T1000 (cell line): ENCODE measurements at regions not wholly inside any gene's neighbourhood (a gene's known extent, or its start where the extent isn't known, plus 50 kb on each side); places are given as distances from the start of the nearest gene placed in this dataset.

Experiments used
- DNase-seq: peaks from one replicate; lab custom pipeline; 2025; ENCODE audit warnings: mixed read lengths; lab: John Stamatoyannopoulos, UW

DNA sequence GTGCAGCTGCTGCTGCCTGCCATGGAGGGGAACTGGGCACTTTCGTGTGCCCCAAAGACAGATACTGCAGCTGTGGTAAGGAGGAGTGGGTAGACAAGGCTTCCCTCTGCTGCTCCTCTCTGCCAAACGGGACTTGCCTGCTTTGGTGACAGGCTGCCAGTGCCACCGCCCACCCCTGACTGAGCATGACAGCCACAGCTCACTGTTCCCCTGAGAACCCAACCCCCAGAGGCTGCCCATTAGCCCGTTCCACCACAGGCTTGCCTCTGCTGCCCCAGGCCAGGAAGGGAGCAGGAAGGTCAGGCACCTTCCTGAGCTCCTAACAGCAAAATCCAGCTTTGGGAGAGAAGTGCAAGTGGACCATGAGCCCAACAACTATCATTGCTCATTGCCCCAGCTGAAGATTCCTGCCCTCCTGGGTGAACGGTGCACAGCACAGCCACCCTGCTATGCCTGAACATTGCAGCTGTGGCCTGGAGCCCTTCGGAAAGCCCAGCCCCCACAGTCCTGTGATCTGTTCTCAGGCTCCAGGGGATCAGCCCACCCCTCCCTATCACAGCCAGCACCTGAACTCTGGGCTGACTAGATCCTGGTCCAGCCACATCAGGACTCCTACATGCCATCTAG is 58.7 kb upstream of the ANTXRL start:
- no peak for DNase-seq

DNA sequence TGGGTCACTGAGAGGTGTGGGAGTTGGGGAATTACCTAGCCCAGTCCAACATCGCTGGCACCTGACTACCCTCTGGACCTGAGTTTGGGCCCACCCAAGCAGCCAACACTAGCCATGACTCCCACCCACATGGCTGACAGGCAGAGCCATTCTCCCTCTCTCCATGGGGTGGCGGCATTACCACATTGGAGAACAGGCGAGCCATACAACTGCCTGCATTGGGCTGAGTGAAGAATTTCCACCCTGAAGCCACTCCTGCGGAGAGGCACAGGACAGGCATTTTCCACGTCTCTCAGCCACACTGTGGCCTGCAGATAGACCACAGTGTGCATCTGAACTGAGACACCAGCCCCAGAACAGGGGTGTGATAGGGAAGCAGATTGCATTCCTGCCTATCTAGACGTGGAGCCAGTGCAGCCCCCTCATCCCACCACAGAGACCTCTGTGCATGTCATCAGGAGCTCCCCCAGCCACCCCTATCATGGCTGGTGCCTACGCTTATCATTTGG is 58.2 kb upstream of the ANTXRL start:
- DNase-seq: peak; percentile 14

DNA sequence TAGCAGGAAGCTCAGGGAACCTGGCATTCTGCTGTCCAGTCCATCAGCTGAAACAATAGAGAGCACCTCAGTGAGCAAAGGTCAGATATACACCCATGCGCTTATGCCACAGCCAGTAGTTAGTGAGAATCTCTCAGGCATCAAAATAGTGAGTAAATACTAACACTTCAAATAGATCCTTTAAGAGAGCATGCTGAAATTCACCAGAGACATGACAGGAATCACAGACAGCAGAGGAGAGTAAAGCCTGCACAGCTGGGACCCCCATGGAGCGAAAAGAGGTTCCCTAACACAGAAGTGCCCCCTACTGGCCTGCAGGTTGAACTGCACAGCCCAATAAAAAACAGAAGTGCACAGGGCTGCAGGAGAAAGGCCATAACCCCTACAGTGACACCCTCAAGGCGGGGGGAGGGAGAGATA is 57.6 kb upstream of the ANTXRL start:
- DNase-seq: no peak

DNA sequence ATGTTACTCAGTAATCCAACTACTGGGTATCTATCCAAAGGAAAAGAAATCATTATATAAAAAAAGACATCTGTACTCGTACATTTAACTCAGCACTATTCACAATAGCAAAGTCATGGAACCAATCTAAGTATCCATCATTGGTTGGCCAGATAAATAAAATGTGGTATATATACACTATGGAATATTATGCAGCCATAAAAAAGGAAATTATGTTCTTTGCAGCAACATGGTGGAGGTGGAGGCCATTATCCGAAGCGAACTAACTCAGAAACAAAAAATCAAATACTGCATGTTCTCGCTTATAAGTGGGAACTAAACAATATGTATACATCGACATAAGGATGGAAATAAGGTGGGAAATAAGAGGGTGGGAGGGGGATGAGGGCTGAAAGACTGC is 56.2 kb upstream of the ANTXRL start:
- no peak for DNase-seq

DNA sequence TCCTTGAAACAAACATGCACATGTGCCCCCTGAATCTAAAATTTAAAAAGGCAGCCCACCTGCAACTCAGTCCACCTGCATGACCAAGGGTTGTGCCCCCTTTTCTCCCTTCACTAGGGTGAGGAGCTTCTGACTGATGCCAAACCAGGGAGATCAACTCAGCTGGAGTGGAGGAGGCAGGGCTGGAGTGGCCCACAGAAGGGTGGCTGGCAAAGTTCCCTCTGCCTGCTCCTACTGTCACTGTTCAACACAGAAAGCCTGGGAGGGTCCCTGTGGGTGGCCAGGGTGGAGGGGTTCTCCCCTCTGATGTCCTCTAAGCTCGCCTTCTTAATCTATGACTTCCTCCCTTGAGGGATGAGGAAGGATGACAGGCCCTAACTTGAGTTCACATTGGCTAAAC is 55.7 kb upstream of the ANTXRL start:
- no peak for DNase-seq

- no peak for DNase-seq
Measured at GRCh38 chr10:46232084-46232483, 54.7 kb upstream of the ANTXRL start.

GRCh38 chr10:46232666-46233065 is 54.1 kb upstream of the ANTXRL start:
- no peak for DNase-seq

DNA sequence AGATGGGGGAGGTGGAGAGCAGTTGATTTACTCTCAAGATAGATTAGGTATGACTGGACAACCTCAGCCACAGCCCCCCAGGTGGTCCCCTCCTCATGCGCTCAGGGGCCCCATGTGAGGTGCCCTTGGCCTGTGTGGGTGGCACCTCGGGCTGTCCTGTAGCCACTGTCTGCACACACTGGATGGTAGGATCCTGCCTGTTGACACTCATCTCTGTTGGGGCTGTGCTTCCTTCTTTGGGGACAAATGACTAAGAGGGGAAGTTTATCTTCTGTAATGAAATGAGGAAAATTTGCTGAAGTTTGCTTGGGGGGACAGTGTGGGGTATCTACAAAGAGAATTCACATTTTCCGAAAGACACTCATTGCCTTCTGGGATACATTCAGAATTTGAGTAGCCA is 53.6 kb upstream of the ANTXRL start:
- DNase-seq: no peak

- no peak for DNase-seq
Measured at GRCh38 chr10:46234026-46234425, 52.8 kb upstream of the ANTXRL start.

DNA sequence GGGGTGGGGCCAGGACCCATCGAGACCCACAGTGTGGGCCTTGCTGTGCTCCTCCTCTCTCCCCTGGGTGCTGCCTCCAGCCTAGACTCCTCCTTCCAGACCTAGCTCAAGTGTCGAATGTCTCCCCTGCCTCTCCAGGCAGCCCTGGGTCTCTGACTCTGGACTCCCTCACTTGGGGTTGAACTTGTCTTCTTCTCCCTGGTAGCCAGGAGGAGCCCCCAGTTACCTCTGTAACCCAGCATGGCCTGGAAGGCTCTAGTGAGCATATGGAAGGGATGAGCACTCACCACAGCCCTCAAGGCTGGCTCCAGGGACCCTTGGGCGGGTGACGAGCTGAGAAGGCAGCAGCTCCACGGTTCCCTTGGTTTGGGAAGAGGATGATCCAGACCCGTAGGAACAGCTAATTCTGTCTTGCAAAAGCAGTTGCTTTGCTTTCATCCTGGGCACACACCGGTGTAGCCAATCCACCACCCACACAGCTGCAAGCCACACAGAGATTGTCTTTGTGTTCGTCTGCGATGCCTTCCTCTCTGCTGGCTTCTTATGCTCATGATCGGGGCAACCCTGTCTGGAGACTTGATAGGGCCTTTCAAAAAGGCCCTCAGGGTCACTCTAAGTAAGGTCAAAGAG is 52.3 kb upstream of the ANTXRL start:
- DNase-seq: no peak

GRCh38 chr10:46235705-46236545 is 50.9 kb upstream of the ANTXRL start:
- no peak for DNase-seq

DNA sequence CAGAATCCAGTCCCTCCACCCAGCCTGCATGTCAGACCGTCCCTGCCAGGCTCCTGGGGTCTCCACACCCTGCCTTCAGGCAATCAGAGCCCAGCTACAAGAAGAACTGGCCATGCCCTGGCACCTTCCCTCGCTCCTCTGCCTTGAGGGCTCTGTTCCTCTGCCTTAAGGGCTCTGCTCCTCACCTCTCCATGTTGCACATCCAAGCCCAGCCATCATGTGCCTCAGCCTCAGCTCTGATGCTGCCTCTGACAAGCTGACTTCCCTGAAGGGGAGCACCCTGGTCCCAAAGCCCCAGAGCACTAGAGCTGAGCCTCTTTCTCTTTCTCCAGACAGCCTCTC is 50.3 kb upstream of the ANTXRL start:
- no peak for DNase-seq

GRCh38 chr10:46236941-46237681 is 49.7 kb upstream of the ANTXRL start:
- no peak for DNase-seq
